ENCODE measurements at regions not wholly inside any gene's neighbourhood (a gene's known extent, or its start where the extent isn't known, plus 50 kb on each side); places are given as distances from the start of the nearest gene placed in this dataset.
"Not testable (repeated sequence)": the region's sequence is repeated elsewhere in the genome, so short reads cannot be mapped to it uniquely, and the experiment has no call there.

DNA sequence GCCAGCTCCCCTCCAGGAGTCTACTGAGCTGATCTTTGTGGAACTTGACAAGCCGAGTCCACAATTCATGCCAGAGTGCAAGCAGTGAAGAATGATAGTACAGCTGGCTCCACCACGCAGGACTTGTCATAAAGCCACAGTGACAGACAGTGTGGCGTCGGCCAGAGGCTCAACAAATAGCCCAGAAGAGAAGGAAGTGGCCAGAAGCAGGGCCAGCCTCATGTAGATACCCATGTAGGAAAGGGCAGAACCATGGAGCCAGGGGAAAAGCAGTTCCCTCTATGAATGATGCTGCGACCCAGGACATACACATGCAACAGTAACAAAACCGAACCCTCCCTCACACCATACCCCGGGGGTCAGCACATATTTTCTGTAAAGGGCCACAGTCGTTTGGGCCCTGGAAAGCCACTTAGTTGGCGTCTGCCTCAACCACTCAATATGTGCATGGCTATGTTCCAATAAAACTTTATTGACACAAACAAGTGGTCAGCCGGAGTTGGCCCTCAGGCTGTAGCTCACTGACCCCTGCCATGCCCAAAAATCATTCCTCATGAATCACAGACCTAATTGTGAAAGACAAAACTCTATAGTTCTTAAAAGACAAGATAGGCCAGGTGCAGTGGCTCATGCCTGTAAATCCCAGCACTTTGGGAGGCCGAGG lies 161.4 kb downstream of the BRD1 start:
- no peak overlapping the region for H3K27ac ChIP-seq (ENCODE audit: low read depth, low read length)
- WGBS, 3 donors = 78 to 85% (median 79%) methylated on average over 11 of the region's 11 CpGs

DNA sequence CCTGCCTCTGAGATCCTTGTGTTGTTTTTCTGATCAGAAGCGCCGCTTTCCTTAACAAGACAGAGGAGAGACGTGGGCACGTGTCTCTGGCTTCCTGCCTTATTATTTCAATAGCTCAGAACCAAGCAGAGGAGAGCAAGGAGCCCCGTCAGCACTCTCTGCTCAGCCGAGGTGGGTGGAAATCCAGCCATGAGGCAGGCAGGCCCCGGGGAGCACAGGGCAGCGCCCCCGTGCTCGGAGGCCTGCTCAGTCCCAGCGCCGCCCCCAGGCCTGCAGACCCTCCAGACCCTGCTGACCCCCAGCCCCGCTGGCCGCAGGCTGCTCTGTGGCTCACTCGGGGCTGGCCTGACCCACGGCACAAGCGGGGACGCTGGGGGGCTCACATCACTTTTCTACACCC lies 162.8 kb downstream of the BRD1 start:
- 56 to 72% (median 56%) methylated on average over 14 to 18 of the region's 18 CpGs for WGBS, 3 donors
- no peak overlapping the region for H3K27ac ChIP-seq (ENCODE audit: low read depth, low read length)

DNA sequence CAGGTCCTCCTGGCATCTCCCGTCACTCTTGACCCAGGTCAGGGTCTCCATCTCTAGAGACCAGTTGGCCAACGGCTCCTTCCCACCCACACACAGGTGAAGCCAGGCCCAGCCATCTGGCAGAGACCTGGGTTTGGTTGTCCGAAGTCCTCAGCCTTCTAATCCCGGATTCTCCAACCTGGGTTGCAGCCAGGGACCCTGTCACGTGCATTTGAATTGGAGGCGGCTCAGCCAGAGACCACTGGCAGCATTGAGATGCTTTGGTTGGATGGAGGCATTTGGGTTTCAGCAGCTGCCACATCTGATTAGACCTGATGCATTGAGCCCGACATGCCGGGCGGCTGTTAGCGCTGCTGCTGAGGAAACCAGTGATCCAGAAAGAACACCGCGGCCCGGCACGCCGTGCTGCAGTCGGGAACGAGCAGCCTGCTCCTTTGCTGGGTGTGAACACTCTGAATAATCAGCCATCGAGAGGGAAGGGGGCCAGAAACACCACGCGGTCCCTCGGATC lies 163.2 kb downstream of the BRD1 start:
- WGBS, 3 donors = 67 to 72% (median 69%) methylated on average over 21 of the region's 21 CpGs
- no peak overlapping the region for H3K27ac ChIP-seq (ENCODE audit: low read depth, low read length)

DNA sequence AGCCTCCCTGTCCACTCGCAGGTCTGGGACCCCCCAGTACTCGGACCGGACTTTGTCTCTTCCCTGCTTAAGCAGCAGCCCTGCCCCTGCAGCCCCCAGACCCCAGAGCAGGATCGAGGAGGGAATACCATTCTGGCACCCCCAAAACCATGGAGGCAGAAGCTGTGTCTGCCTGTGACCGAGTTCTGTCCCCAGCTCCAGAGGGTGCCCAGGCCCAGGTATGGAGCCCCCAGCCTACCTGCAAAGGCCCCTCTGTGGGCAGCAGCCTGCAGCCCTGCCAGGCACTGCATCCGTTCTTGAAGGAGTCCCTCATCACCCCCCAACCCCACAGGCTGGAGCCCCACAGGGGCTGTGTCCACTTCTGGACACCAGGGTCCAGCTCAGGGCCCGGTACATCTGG lies 163.8 kb downstream of the BRD1 start:
- WGBS, 3 donors = 74 to 85% (median 78%) methylated on average over 7 of the region's 7 CpGs
- H3K27ac ChIP-seq (ENCODE audit: low read depth, low read length) = no peak overlapping the region

- WGBS, 3 donors = 86 to 93% (median 87%) methylated on average over 17 of the region's 17 CpGs
- H3K27ac ChIP-seq (ENCODE audit: low read depth, low read length) = no peak overlapping the region
Observed at GRCh38 chr22:49663311-49663711, 164.4 kb downstream of the BRD1 start.

DNA sequence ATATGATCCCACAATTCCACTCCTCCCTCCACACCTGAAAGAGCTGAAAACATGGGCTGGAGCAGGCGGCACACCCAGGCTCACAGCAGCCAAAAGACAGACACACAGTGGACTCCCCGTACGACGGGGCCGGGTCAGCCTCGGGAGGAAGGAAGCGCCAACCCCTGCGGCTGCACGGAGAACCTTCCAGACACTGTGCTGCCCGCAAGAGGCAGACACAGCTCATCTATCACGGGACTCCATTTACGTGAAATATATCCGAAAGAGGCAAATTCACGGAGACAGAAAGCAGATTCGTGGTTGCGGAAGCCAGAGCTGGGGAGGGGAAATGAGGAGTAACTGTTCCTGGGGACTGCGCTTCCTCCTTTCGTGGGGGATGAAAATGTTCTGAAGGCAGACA lies 165.0 kb downstream of the BRD1 start:
- H3K27ac ChIP-seq (ENCODE audit: low read depth, low read length) = no peak overlapping the region
- 56 to 74% (median 69%) methylated on average over 18 of the region's 18 CpGs for WGBS, 3 donors

GRCh38 chr22:49660794-49661781 lies 166.6 kb downstream of the BRD1 start:
- no peak overlapping the region for H3K27ac ChIP-seq (ENCODE audit: low read depth, low read length)
- 68 to 90% (median 82%) methylated on average over 40 of the region's 40 CpGs for WGBS, 3 donors

DNA sequence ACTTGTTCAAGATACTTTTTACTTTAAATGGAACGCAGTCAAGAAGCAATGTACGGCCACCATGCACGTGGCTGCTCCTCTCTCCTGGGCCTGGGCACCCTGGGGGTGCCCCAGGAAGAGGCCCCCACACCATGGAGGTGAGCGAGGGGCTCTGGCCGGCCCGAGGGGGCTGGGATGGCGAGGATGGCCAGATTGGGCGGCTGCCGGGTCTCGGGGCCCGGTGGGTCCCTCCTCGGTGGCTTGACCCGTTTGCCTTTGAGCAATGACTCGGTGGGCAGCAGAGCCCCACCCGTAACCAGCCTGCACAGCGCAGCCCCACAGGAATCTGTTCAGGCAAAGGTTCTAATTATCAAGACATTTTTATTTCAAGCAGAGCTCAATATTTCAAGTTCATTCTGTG lies 167.4 kb downstream of the BRD1 start:
- WGBS, 3 donors = 83 to 90% (median 85%) methylated on average over 16 of the region's 16 CpGs

GRCh38 chr22:49659924-49660315 lies 167.8 kb downstream of the BRD1 start:
- H3K27ac ChIP-seq (ENCODE audit: low read depth, low read length) = no peak overlapping the region
- 68 to 81% (median 70%) methylated on average over 19 of the region's 19 CpGs for WGBS, 3 donors

More for the DNA sequence above, 167.4 kb downstream of the BRD1 start:
- no peak overlapping the region for H3K27ac ChIP-seq (ENCODE audit: low read depth, low read length)

GRCh38 chr22:49659281-49659923 lies 168.3 kb downstream of the BRD1 start:
- 56 to 77% (median 75%) methylated on average over 19 of the region's 19 CpGs for WGBS, 3 donors

GRCh38 chr22:49658902-49659280 lies 168.8 kb downstream of the BRD1 start:
- WGBS, 3 donors = 21 to 56% (median 31%) methylated on average over 9 of the region's 9 CpGs
- no peak overlapping the region for H3K27ac ChIP-seq (ENCODE audit: low read depth, low read length)

More at GRCh38 chr22:49659281-49659923, 168.3 kb downstream of the BRD1 start:
- no peak overlapping the region for H3K27ac ChIP-seq (ENCODE audit: low read depth, low read length)

GRCh38 chr22:49657974-49658590 lies 169.6 kb downstream of the BRD1 start:
- 38 to 67% (median 51%) methylated on average over 12 of the region's 12 CpGs for WGBS, 3 donors
- H3K27ac ChIP-seq (ENCODE audit: low read depth, low read length) = no peak overlapping the region

DNA sequence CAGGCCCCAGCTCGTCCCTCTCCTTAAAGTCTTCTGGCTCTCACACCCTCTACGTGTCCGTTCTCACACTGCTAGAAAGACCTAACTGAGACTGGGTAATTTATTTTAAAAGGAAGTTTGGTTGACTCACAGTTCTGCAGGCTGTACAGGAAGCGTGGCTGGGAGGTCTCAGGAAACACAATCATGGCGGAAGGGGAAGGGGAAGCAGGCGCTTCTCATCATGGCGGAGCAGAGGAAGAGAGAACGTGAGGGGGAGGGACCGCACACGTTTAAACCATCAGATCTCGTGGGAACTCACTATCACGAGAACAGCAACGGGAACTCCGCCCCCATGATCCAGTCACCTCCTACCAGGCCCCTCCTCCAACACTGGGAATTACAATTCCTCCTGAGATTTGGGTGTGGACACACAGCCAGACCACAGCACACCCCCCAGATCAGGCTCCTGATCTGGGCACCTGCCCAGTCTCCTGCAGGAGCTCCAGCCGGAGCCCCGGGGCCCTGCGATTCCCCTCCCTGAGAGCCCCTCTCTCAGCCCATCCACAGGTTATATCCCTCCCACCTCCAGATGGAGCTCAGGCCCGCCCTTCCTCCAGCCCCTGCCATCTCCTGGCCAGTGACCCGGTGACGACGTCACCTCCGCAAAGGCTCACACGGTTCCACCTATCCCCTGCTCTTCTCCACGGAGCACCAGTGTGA lies 170.2 kb downstream of the BRD1 start:
- no peak overlapping the region for H3K27ac ChIP-seq (ENCODE audit: low read depth, low read length)
- 32 to 71% (median 43%) methylated on average over 22 to 24 of the region's 24 CpGs for WGBS, 3 donors

DNA sequence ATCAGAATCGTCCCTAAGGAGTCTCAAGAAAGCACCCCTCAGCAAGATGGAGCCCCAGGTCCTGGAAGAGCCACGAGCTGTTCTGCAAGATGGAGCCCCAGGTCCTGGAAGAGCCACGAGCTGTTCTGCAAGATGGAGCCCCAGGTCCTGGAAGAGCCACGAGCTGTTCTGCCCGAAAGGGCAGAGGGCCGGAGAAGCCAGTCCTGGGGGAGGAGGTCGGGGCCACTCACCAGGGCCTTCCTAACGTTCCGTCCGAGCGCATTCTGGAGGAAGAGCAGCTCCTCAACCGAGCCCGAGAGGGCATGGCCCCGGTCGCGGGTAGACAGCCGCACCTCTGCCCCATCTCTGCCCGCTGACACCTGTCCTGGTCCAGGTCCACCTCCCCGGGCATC lies 170.8 kb downstream of the BRD1 start:
- WGBS, 3 donors = 33 to 69% (median 52%) methylated on average over 19 of the region's 19 CpGs
- H3K27ac ChIP-seq (ENCODE audit: low read depth, low read length) = not testable (repeated sequence)

GRCh38 chr22:49656291-49656851 lies 171.3 kb downstream of the BRD1 start:
- H3K27ac ChIP-seq (ENCODE audit: low read depth, low read length) = no peak overlapping the region
- WGBS, 3 donors = 58 to 73% (median 72%) methylated on average over 25 of the region's 25 CpGs

DNA sequence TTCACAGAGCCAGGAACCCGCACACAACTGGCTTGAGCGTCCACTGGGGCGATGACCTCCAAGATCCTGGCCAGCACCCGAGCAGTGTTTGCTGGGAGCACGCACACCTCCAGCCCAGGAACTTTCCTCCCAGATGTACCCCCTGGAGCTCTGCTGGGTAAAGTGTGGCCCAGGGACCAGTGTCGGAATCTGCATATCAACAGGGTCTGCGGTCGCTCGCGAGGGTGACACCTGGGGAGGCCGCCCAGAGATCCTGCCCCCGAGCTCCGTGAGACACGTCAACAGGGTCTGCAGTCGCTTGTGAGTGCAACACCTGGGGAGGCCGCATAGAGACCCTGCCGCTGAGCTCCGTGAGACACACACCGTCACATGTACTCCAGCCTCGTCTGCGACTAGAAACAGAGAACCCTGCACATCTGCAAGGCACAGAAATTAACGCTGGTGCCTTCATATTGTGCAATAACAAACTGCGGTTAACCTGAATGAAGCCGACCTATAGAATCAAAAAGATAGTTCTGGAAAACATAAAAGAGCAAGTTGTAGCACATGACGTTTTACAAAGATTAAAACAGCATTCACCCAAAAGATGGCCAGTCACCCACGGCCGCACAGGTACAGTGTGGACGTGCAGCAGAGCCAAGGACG lies 172.4 kb downstream of the BRD1 start:
- H3K27ac ChIP-seq (ENCODE audit: low read depth, low read length) = no peak overlapping the region
- WGBS, 3 donors = 44 to 66% (median 60%) methylated on average over 29 of the region's 29 CpGs
